NCI-H128 (cell line): ENCODE measurements at regions not wholly inside any gene's neighbourhood (a gene's known extent, or its start where the extent isn't known, plus 50 kb on each side); places are given as distances from the start of the nearest gene placed in this dataset.
"Not testable (repeated sequence)": the region's sequence is repeated elsewhere in the genome, so short reads cannot be mapped to it uniquely, and the experiment has no call there.

ENCODE experiments used
- DNase-seq: peaks from one replicate; lab custom pipeline; 2025; ENCODE audit not compliant: unreplicated experiment; lab: John Stamatoyannopoulos, UW

GRCh38 chr17:37829592-37830123 lies 84.8 kb upstream of the HNF1B start:
- DNase-seq, result no peak

GRCh38 chr17:37828651-37829124 lies 83.8 kb upstream of the HNF1B start:
- DNase-seq, result no peak

GRCh38 chr17:37827905-37828650 lies 83.2 kb upstream of the HNF1B start:
- no peak for DNase-seq

- DNase-seq, result no peak
These were observed 81.9 kb upstream of the HNF1B start for GRCh38 chr17:37826497-37827430.

- no peak for DNase-seq
These were observed 81.0 kb upstream of the HNF1B start for GRCh38 chr17:37825851-37826250.

- DNase-seq, result no peak
These were observed 80.0 kb upstream of the HNF1B start for GRCh38 chr17:37824534-37825485.

GRCh38 chr17:37823996-37824395 lies 79.1 kb upstream of the HNF1B start:
- DNase-seq, result no peak

GRCh38 chr17:37820995-37821713 lies 76.3 kb upstream of the HNF1B start:
- no peak for DNase-seq

- DNase-seq, result no peak
These were observed 75.6 kb upstream of the HNF1B start for GRCh38 chr17:37820313-37820994.

GRCh38 chr17:37818689-37819088 lies 73.8 kb upstream of the HNF1B start:
- DNase-seq, result peak; percentile 26

GRCh38 chr17:37816950-37817349 lies 72.1 kb upstream of the HNF1B start:
- DNase-seq, result no peak

- no peak for DNase-seq
These were observed 70.7 kb upstream of the HNF1B start for GRCh38 chr17:37815536-37815935.

- DNase-seq, result no peak
These were observed 68.9 kb upstream of the HNF1B start for GRCh38 chr17:37813751-37814150.

GRCh38 chr17:37808846-37809245 lies 64.0 kb upstream of the HNF1B start:
- not testable (repeated sequence) for DNase-seq

- no peak for DNase-seq
These were observed 58.0 kb upstream of the HNF1B start for GRCh38 chr17:37802712-37803416.

- DNase-seq, result no peak
These were observed 57.3 kb upstream of the HNF1B start for GRCh38 chr17:37802061-37802595.

- no peak for DNase-seq
These were observed 56.3 kb upstream of the HNF1B start for GRCh38 chr17:37801171-37801570.

GRCh38 chr17:37797206-37797605 lies 52.3 kb upstream of the HNF1B start:
- no peak for DNase-seq
